ENCODE measurements at regions not wholly inside any gene's neighbourhood (a gene's known extent, or its start where the extent isn't known, plus 50 kb on each side); places are given as distances from the start of the nearest gene placed in this dataset.

GRCh38 chr11:36890121-36890679 is 292.2 kb upstream of the RAG2 start:
- DNase-seq (ENCODE audit: low spot score), result no peak

- no peak for DNase-seq (ENCODE audit: low spot score)
These were observed 287.1 kb upstream of the RAG2 start for GRCh38 chr11:36885154-36885553.

GRCh38 chr11:36878737-36879136 is 280.7 kb upstream of the RAG2 start:
- no peak for DNase-seq (ENCODE audit: low spot score)

GRCh38 chr11:36877149-36877548 is 279.1 kb upstream of the RAG2 start:
- no peak for DNase-seq (ENCODE audit: low spot score)

GRCh38 chr11:36876266-36876665 is 278.2 kb upstream of the RAG2 start:
- DNase-seq (ENCODE audit: low spot score), result no peak

- DNase-seq (ENCODE audit: low spot score), result no peak
These were observed 276.3 kb upstream of the RAG2 start for GRCh38 chr11:36874291-36874690.

- no peak for DNase-seq (ENCODE audit: low spot score)
These were observed 272.3 kb upstream of the RAG2 start for GRCh38 chr11:36870361-36870760.

- no peak for DNase-seq (ENCODE audit: low spot score)
These were observed 270.3 kb upstream of the RAG2 start for GRCh38 chr11:36868380-36868779.

- no peak for DNase-seq (ENCODE audit: low spot score)
These were observed 267.8 kb upstream of the RAG2 start for GRCh38 chr11:36865846-36866245.

- no peak for DNase-seq (ENCODE audit: low spot score)
These were observed 256.8 kb upstream of the RAG2 start for GRCh38 chr11:36854875-36855274.

- DNase-seq (ENCODE audit: low spot score), result no peak
These were observed 250.6 kb upstream of the RAG2 start for GRCh38 chr11:36848660-36849059.

GRCh38 chr11:36840378-36840777 is 242.3 kb upstream of the RAG2 start:
- DNase-seq (ENCODE audit: low spot score), result no peak

- DNase-seq (ENCODE audit: low spot score), result no peak
These were observed 239.9 kb upstream of the RAG2 start for GRCh38 chr11:36837831-36838437.

GRCh38 chr11:36825251-36825650 is 227.2 kb upstream of the RAG2 start:
- no peak for DNase-seq (ENCODE audit: low spot score)

GRCh38 chr11:36824349-36824748 is 226.3 kb upstream of the RAG2 start:
- DNase-seq (ENCODE audit: low spot score), result no peak

GRCh38 chr11:36822829-36823228 is 224.8 kb upstream of the RAG2 start:
- no peak for DNase-seq (ENCODE audit: low spot score)

GRCh38 chr11:36818410-36818809 is 220.4 kb upstream of the RAG2 start:
- no peak for DNase-seq (ENCODE audit: low spot score)

- DNase-seq (ENCODE audit: low spot score), result no peak
These were observed 219.4 kb upstream of the RAG2 start for GRCh38 chr11:36817336-36817965.

GRCh38 chr11:36809303-36809702 is 211.3 kb upstream of the RAG2 start:
- DNase-seq (ENCODE audit: low spot score), result no peak

GRCh38 chr11:36807871-36808270 is 209.8 kb upstream of the RAG2 start:
- no peak for DNase-seq (ENCODE audit: low spot score)

GRCh38 chr11:36803084-36803483 is 205.0 kb upstream of the RAG2 start:
- DNase-seq (ENCODE audit: low spot score), result no peak

GRCh38 chr11:36792996-36793914 is 195.2 kb upstream of the RAG2 start:
- DNase-seq (ENCODE audit: low spot score), result no peak

- DNase-seq (ENCODE audit: low spot score), result no peak
These were observed 193.9 kb upstream of the RAG2 start for GRCh38 chr11:36791957-36792356.
